Parathyroid adenoma (tissue), 2 donors: ENCODE measurements at regions not wholly inside any gene's neighbourhood (a gene's known extent, or its start where the extent isn't known, plus 50 kb on each side); places are given as distances from the start of the nearest gene placed in this dataset.

Experiments
- H2AFZ ChIP-seq: fragments of 300-600 bp; sonication (generic); one replicate; pipeline ENCODE4 v1.7.0; 2017; ENCODE audit warnings: antibody characterized with exemption, mild to moderate bottlenecking
- H3K27ac ChIP-seq: fragments of 300-600 bp; sonication (generic); one replicate; pipeline ENCODE4 v1.7.0; 2017
- H3K27me3 ChIP-seq: fragments of 300-600 bp; sonication (generic); one replicate; pipeline ENCODE4 v1.7.0; 2017; ENCODE audit warnings: low read length; ENCODE audit not compliant: control insufficient read depth, insufficient read depth
- H3K36me3 ChIP-seq: fragments of 300-600 bp; sonication (generic); one replicate; pipeline ENCODE4 v1.7.0; 2017; ENCODE audit warnings: low read length; ENCODE audit not compliant: control insufficient read depth, insufficient read depth
- H3K4me1 ChIP-seq: fragments of 300-600 bp; sonication (generic); one replicate; pipeline ENCODE4 v1.7.0; 2017; ENCODE audit warnings: control low read depth
- H3K4me2 ChIP-seq: fragments of 300-600 bp; sonication (generic); one replicate; pipeline ENCODE4 v1.7.0; 2017; ENCODE audit warnings: low read length
- H3K4me3 ChIP-seq: fragments of 300-600 bp; sonication (generic); one replicate; pipeline ENCODE4 v1.7.0; 2017; ENCODE audit warnings: low read depth, low read length
- H3K79me2 ChIP-seq: fragments of 300-600 bp; sonication (generic); one replicate; pipeline ENCODE4 v1.7.0; 2017; ENCODE audit warnings: control low read depth
- H3K9ac ChIP-seq: fragments of 300-600 bp; sonication (generic); one replicate; pipeline ENCODE4 v1.7.0; 2017; ENCODE audit warnings: mild to moderate bottlenecking
- H3K9me3 ChIP-seq: fragments of 300-600 bp; sonication (generic); one replicate; pipeline ENCODE4 v1.7.0; 2017; ENCODE audit warnings: low read length; ENCODE audit not compliant: control insufficient read depth
- CTCF ChIP-seq: fragments of 300-600 bp; sonication (generic); IDR thresholded peaks from one replicate; pipeline ENCODE4 v1.7.0; 2017; ENCODE audit warnings: antibody characterized with exemption, mild to moderate bottlenecking
- donor health status: primary hyperparathyroidism.

GRCh38 chr21:31505975-31506374 is 153.5 kb upstream of the SOD1 start:
- H2AFZ ChIP-seq: no peak overlapping the region
- H3K4me1 ChIP-seq: no peaks in the 10 kb centered on the region
- no peaks in the 10 kb centered on the region for H3K27me3 ChIP-seq
- no peak overlapping the region for H3K4me3 ChIP-seq
- H3K9me3 ChIP-seq: no peaks in the 10 kb centered on the region
- TF ChIP-seq CTCF: no peak
- H3K4me2 ChIP-seq: no peak overlapping the region
- H3K27ac ChIP-seq: no peak overlapping the region
- H3K79me2 ChIP-seq: no peaks in the 10 kb centered on the region
- H3K9ac ChIP-seq: no peak overlapping the region
- H3K36me3 ChIP-seq: no peaks in the 10 kb centered on the region

- H3K4me1 ChIP-seq: no peaks in the 10 kb centered on the region
- H3K79me2 ChIP-seq: no peaks in the 10 kb centered on the region
- H3K9ac ChIP-seq: no peak overlapping the region
- H3K36me3 ChIP-seq: no peaks in the 10 kb centered on the region
- H3K27ac ChIP-seq: no peak overlapping the region
- no peaks in the 10 kb centered on the region for H3K27me3 ChIP-seq
- H2AFZ ChIP-seq: no peak overlapping the region
- no peak overlapping the region for H3K4me3 ChIP-seq
- H3K4me2 ChIP-seq: no peak overlapping the region
- no peak for TF ChIP-seq CTCF
- no peaks in the 10 kb centered on the region for H3K9me3 ChIP-seq
Observed at GRCh38 chr21:31503939-31504338, 155.6 kb upstream of the SOD1 start.

- TF ChIP-seq CTCF: no peak
- H3K36me3 ChIP-seq: no peaks in the 10 kb centered on the region
Observed at GRCh38 chr21:31503467-31503866, 156.0 kb upstream of the SOD1 start.

GRCh38 chr21:31502537-31503143 is 156.9 kb upstream of the SOD1 start:
- Histone ChIP-seq H2AFZ (no peak overlapping the region), H3K27ac (no peak overlapping the region), H3K9me3 (no peaks in the 10 kb centered on the region), H3K79me2 (no peaks in the 10 kb centered on the region), H3K36me3 (no peaks in the 10 kb centered on the region), H3K4me3 (no peak overlapping the region), H3K9ac (no peak overlapping the region), H3K4me1 (no peaks in the 10 kb centered on the region), H3K4me2 (no peak overlapping the region), H3K27me3 (no peaks in the 10 kb centered on the region)
- no peak for TF ChIP-seq CTCF

More at GRCh38 chr21:31503467-31503866, 156.0 kb upstream of the SOD1 start:
- Histone ChIP-seq H3K4me1 (no peaks in the 10 kb centered on the region), H3K4me2 (no peak overlapping the region), H3K4me3 (no peak overlapping the region), H3K27ac (no peak overlapping the region), H2AFZ (no peak overlapping the region), H3K27me3 (no peaks in the 10 kb centered on the region), H3K79me2 (no peaks in the 10 kb centered on the region), H3K9me3 (no peaks in the 10 kb centered on the region), H3K9ac (no peak overlapping the region)

GRCh38 chr21:31501926-31502325 is 157.6 kb upstream of the SOD1 start:
- no peaks in the 10 kb centered on the region for H3K27me3 ChIP-seq
- H3K27ac ChIP-seq: no peak overlapping the region
- no peak overlapping the region for H3K9ac ChIP-seq
- H3K79me2 ChIP-seq: no peaks in the 10 kb centered on the region
- no peak overlapping the region for H2AFZ ChIP-seq
- H3K4me2 ChIP-seq: no peak overlapping the region
- H3K9me3 ChIP-seq: no peaks in the 10 kb centered on the region
- no peak for TF ChIP-seq CTCF
- H3K4me1 ChIP-seq: no peaks in the 10 kb centered on the region
- H3K4me3 ChIP-seq: no peak overlapping the region
- no peaks in the 10 kb centered on the region for H3K36me3 ChIP-seq
